GM12875 (cell line): ENCODE measurements at regions not wholly inside any gene's neighbourhood (a gene's known extent, or its start where the extent isn't known, plus 50 kb on each side); places are given as distances from the start of the nearest gene placed in this dataset.

Experiments
- H3K4me3 ChIP-seq: one replicate; pipeline ENCODE4 v1.5.1; 2011; ENCODE audit warnings: low read depth, low read length, control low read depth
- TF ChIP-seq, protein P1 (sequence below): IDR thresholded peaks from 2 replicates; pipeline ENCODE4 v1.5.1; 2011; ENCODE audit warnings: low read depth, mild to moderate bottlenecking, control low read depth, inconsistent platforms, low read length, moderate library complexity, borderline replicate concordance; ENCODE audit not compliant: insufficient read depth

DNA sequence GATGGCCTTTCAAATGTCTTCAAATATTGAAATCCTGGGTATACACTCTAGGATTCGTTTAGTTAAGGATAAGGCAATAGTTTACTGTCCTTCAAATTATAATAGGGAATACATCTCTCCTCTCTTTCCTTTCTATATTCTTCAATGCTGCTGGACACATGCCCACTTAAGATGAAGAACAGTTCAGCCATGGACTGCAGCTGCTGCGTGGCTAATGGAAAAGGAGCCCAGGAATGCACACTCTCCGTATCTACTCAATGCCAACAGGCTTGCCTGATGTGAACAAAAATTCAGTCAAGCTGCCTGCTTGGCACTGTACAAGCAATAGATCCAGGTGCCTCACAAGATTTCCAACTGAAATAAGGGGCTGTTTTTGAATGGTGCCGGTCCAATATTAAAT is 321.2 kb upstream of the LYPLAL1 start:
- TF ChIP-seq, protein P1, sequence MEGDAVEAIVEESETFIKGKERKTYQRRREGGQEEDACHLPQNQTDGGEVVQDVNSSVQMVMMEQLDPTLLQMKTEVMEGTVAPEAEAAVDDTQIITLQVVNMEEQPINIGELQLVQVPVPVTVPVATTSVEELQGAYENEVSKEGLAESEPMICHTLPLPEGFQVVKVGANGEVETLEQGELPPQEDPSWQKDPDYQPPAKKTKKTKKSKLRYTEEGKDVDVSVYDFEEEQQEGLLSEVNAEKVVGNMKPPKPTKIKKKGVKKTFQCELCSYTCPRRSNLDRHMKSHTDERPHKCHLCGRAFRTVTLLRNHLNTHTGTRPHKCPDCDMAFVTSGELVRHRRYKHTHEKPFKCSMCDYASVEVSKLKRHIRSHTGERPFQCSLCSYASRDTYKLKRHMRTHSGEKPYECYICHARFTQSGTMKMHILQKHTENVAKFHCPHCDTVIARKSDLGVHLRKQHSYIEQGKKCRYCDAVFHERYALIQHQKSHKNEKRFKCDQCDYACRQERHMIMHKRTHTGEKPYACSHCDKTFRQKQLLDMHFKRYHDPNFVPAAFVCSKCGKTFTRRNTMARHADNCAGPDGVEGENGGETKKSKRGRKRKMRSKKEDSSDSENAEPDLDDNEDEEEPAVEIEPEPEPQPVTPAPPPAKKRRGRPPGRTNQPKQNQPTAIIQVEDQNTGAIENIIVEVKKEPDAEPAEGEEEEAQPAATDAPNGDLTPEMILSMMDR = no peak
- no peak overlapping the region for H3K4me3 ChIP-seq

DNA sequence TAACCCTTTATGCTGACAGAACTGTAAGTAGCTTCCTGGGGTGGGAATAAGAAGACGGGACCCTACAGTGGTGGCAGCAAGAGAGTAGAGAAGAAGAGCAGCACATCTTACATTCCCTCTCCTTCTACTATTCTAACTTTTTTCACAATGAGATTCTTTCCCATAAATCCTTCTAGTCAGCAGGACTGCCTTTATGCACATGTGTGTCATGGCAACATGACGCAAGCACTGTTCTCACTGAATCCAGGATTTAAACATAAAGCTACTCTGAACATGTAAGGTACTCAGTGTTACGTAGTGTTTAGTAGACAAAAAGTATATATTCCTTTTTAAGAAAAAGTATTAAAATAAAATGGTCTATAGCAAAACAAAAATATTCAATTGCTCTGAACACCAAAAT is 309.7 kb upstream of the LYPLAL1 start:
- no peak overlapping the region for H3K4me3 ChIP-seq
- TF ChIP-seq, protein P1 = no peak

DNA sequence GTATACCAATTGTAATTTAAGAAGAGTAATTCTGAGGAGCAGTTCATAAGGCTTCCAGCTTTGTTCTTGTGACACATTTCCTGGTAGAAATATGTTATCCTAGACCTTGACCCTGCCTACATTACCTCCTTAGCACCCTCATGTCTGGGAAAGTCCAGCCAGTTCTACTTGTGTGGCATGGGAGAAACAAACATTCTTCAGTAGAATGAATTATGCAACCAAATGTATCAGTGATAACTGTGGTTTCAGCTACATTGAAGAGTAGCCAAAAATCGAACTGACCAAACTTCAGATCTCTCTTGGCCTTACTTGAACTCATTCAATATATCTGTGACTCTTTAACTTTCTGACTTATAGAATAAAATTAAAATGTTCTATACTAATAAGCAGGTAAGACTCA is 308.1 kb upstream of the LYPLAL1 start:
- TF ChIP-seq, protein P1 = no peak

DNA sequence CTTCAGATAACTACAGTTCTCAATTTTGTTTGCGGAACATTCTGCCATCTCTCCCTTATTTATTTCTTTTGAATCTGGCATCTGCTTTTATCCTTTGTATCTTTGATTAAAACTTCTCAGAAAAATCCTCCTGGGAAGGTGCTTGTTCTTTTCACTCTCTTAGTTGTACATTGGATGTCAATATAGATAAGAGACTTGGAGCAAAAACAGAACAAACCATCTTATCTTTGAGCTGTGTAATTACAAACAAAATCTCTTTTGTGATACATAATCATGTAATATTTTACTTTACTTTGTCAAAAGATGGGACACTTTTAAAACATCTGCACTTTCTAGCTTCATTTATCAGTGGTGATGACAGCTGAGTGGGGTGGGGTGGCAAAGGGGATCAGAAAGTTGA is 307.2 kb upstream of the LYPLAL1 start:
- no peak overlapping the region for H3K4me3 ChIP-seq
- TF ChIP-seq, protein P1 = no peak

More for the DNA sequence above, 308.1 kb upstream of the LYPLAL1 start:
- H3K4me3 ChIP-seq = no peak overlapping the region

DNA sequence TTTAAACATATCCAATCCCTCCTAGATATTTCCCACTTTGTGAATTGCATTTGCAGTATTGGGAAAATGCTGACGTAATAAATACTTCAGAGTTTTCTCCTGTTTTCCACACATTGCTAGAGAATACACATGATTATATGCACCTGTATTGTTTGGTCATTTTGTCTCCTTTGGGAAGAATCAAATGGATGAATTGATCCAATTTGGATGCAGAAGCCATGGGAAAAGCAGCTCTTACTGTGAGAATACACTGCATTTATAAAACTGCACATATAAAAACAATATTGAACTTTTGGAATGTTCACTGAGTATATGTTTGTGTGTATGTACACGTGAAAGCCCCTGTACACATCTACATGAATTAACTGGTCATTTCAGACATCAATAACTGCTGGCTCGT is 306.6 kb upstream of the LYPLAL1 start:
- no peak overlapping the region for H3K4me3 ChIP-seq
- TF ChIP-seq, protein P1 = no peak

DNA sequence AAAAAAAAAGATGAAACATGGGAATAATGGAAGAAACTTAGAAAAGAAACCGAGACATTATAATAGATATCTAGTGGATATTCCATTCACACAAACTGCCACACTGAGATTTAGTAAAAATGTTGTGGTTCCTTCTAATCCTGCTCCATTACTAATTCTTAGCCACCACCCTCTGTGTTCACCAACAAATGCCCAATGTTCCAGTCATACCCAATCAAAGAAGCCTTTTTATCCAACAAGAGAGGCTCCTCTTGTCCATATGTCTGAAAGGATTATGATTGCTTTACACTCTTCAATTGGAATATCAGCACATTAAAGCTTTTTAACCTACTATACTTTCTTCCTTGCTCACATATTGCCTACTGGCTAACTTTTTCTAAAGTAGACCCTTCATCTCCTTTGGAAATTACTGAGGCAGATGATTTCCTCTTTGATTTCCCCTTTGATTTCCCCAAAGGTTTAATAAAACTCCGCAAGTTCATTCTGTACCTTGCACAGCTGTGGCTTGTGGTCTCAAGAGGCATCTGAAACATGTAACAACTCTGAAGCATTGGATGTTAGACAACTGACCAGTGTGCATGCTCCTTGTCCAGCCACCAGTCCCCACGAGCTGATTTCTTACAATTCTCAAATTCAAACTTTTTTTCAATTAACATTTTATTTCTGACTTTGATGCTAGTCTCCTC is 305.6 kb upstream of the LYPLAL1 start:
- no peak overlapping the region for H3K4me3 ChIP-seq

DNA sequence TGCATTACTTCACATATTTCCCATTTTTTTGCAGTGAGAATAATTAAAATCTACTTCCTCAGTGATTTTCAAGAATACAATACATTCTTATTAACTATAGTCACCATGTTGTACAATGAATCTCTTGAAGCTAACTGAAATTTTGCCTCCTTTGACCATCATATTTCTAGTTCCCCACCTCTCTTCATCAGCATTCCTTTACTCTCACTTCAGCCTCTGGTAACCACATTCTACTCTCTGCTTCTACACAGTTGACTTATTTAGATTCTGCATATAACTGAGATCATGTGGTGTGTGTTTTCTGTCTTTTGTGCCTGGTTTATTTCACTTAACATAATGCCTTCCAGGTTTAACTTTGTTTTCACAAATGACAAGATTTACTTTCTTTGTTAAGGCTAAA is 304.4 kb upstream of the LYPLAL1 start:
- no peak overlapping the region for H3K4me3 ChIP-seq
- TF ChIP-seq, protein P1 = no peak

More for the DNA sequence above, 305.6 kb upstream of the LYPLAL1 start:
- TF ChIP-seq, protein P1 = no peak
